Heart right ventricle (tissue), 16 donors: ENCODE measurements at regions not wholly inside any gene's neighbourhood (a gene's known extent, or its start where the extent isn't known, plus 50 kb on each side); places are given as distances from the start of the nearest gene placed in this dataset.

ENCODE experiments used
- ATAC-seq, 8 donors: fragments of 200-7000 bp; cut with Tn5 transposase; one replicate each; pipeline ENCODE4 v1.9.1; 2020; ENCODE audit warnings: mild to moderate bottlenecking in 8 of 8, moderate library complexity in 8 of 8, moderate number of reproducible peaks in 1 of 8
- DNase-seq, 2 donors: peaks; one replicate each; pipeline ENCODE4 v3.0.0-alpha.2; 2020
- H3K27ac ChIP-seq, 10 donors: fragments of 200-600 bp; sonication (generic) in 2 of 10; one replicate each; pipeline versions ENCODE4 v1.5.0 to v1.8.0; 2020 to 2022; ENCODE audit warnings: mild to moderate bottlenecking in 3 of 10
- H3K27me3 ChIP-seq, 7 donors: fragments of 200-600 bp; one replicate each; pipeline ENCODE4 v1.8.0; 2021 to 2022; ENCODE audit warnings: mild to moderate bottlenecking in 2 of 7
- H3K36me3 ChIP-seq, 9 donors: fragments of 200-600 bp; sonication (generic) in 1 of 9; one replicate each; pipeline versions ENCODE4 v1.5.0 to v1.8.0; 2020 to 2022; ENCODE audit warnings: mild to moderate bottlenecking in 2 of 9
- H3K4me1 ChIP-seq, 9 donors: fragments of 200-600 bp; sonication (generic) in 1 of 9; one replicate each; pipeline versions ENCODE4 v1.5.0 to v1.8.0; 2020 to 2022; ENCODE audit warnings: mild to moderate bottlenecking in 4 of 9
- H3K4me3 ChIP-seq, 10 donors: fragments of 200-600 bp; sonication (generic) in 2 of 10; one replicate each; pipeline versions ENCODE4 v1.5.0 to v1.8.0; 2020 to 2022; ENCODE audit warnings: mild to moderate bottlenecking in 7 of 10, moderate library complexity in 2 of 10
- H3K9me3 ChIP-seq, 11 donors: fragments of 200-600 bp in 10 of 11; sonication (generic) in 2 of 11; one replicate each; pipeline versions ENCODE4 v1.5.0 to v1.8.0; 2013 to 2022; ENCODE audit warnings: mild to moderate bottlenecking in 2 of 11, control low read depth in 1 of 11, moderate library complexity in 1 of 11
- CTCF ChIP-seq, 9 donors: fragments of 200-600 bp; sonication (generic) in 2 of 9; IDR thresholded peaks; one replicate each; pipeline versions ENCODE4 v1.5.0 to v1.8.0; 2021 to 2022; ENCODE audit warnings: antibody characterized with exemption in 9 of 9, mild to moderate bottlenecking in 5 of 9, moderate library complexity in 1 of 9
- WGBS, 2 donors: extraction: QIAGEN DNeasy Blood & Tissue Kit; methylation state at CpG; one replicate each; pipeline ENCODE4 v1.1.7; 2013; ENCODE audit warnings: inconsistent platforms in 1 of 2; 5-methylcytosine and 5-hydroxymethylcytosine counted together
- intact Hi-C, 10 donors: fragments of 100-400 bp; cut with DNase I; formaldehyde crosslinking; loops; one replicate each; pipeline versions ENCODE4 v1.11.1 to v1.14.2; 2022
- donor health status: Arrhythmogenic right ventricular cardiomyopathy.
- donor health status: ischemic (EF 13 %, LVEDD 7.1; RV severe dilation, severe dysfunction).
- donor health status: healthy with polysubstance abuse.
- donor health status: DM: no; HTN: yes; CAD: no.
- donor health status: DM: no; HTN: no; CAD: no.
- donor health status: ischemic (EF 25% LVEDD 6.9; RV normal size, moderate dysfunction).
- donor health status: ischemic (EF 25% LVEDD 5.7; RV mildly dilated, moderate dysfunction).
- donor health status: healthy.
- donor health status: DM: yes; HTN: yes; CAD: no.
- donor health status: Ischemic cardiomyopathy.
- donor health status: ischemic (EF 35%, LVEDD 5.7; RV mildly dilated, moderate dysfunction).
- donor health status: nonischemic (EF 11% LVEDD 7.7; RV severe dilation, severe dysfunction).
- donor health status: DM: yes; HTN: yes; CAD: no.
- donor health status: PGD.
- donor health status: ischemic (EF 29% LVEDD 5.4; RV normal size, mild dysfunction).
- donor health status: nonischemic (EF 23%, LVEDD 6.1; RV moderate dilation, normal function).

DNA sequence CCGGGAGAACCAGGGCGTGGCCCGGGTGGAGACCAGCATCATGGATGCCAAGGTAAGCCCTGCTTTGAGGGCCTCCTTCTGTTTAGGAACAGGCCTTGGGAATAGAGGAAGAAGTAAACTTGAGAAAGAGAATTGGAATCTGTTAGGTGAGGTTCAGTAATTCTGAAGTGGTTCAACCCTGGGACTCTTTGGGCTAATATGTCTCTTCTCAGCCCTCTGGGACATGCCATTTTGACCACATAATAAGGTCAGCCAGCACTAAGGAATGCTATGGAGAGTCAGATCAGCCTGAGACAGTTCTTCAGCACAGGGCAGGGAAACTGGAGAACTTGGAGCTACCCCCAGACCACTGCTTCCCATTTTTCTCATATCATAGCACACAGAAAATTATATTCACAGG, 63.3 kb upstream of the PRPS1 start:
- Histone ChIP-seq H3K36me3 (no peaks in the 10 kb centered on the region), H3K27ac (no peak overlapping the region), H3K4me3 (no peak overlapping the region), H3K27me3 (peaks cover 0 to 53% (median 0%) of the 10 kb centered on the region in 7 donors), H3K4me1 (no peaks in the 10 kb centered on the region), H3K9me3 (no peaks in the 10 kb centered on the region)
- intact Hi-C loops, result no loop called here
- ATAC-seq, result no peak
- TF ChIP-seq CTCF (IDR thresholded peaks at IDR 0.05), result no peak
- WGBS, 2 donors, result 95 to 100% methylated on average over 3 of the region's 3 CpGs
- DNase-seq, result no peak

DNA sequence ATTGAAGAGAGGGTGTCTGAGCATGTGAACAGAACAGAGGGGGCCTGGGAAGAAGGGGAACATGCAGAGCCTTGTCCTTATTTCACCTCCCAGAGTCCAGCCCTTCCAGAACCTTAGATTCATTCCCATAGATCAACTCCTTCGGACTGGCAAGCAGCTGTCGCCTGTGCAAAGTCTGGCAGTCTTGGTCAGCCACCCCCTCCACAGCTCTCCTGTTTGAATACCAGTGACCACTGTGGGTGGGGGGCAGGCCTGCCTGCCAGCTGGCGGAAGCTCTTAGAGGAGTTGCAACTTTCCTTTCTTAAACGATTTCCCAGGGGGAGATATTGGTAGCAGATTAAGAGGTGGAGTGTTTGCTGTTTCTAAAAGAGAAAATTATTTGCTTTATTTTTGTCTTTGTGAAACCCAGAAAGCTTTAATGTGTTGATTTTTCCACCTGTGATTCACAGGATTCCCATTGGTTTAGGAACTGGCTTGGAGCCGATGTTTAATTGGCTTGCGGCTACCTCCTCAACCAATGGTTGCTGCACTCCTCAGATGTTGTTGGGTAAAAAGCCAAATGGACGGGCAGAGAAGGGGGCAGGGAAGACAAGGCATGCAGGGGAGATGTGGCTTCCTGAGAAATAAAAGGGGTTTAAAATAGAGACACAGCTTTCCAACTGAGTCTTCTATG, 62.2 kb upstream of the PRPS1 start:
- Histone ChIP-seq H3K4me3 (no peak overlapping the region), H3K4me1 (no peaks in the 10 kb centered on the region), H3K27ac (no peak overlapping the region), H3K27me3 (peaks cover 0 to 54% (median 0%) of the 10 kb centered on the region in 7 donors), H3K9me3 (no peaks in the 10 kb centered on the region), H3K36me3 (no peaks in the 10 kb centered on the region)
- TF ChIP-seq CTCF (IDR thresholded peaks at IDR 0.05), result no peak
- DNase-seq (no peak), ATAC-seq (no peak)
- WGBS, 2 donors, result 39 to 46% methylated on average over 7 of the region's 7 CpGs
- intact Hi-C loops, result no loop called here

- intact Hi-C loops, result no loop called here
- 86 to 89% methylated on average over 2 of the region's 2 CpGs for WGBS, 2 donors
- H3K27ac ChIP-seq, result no peak overlapping the region
- H3K4me3 ChIP-seq, result no peak overlapping the region
- H3K27me3 ChIP-seq, result peaks cover 0 to 61% (median 0%) of the 10 kb centered on the region in 7 donors
- H3K9me3 ChIP-seq, result no peaks in the 10 kb centered on the region
- H3K4me1 ChIP-seq, result no peaks in the 10 kb centered on the region
- no peaks in the 10 kb centered on the region for H3K36me3 ChIP-seq
- TF ChIP-seq CTCF (IDR thresholded peaks at IDR 0.05), result no peak
- ATAC-seq, result no peak
- no peak for DNase-seq
These were observed 61.6 kb upstream of the PRPS1 start for GRCh38 chrX:107566604-107567262.

DNA sequence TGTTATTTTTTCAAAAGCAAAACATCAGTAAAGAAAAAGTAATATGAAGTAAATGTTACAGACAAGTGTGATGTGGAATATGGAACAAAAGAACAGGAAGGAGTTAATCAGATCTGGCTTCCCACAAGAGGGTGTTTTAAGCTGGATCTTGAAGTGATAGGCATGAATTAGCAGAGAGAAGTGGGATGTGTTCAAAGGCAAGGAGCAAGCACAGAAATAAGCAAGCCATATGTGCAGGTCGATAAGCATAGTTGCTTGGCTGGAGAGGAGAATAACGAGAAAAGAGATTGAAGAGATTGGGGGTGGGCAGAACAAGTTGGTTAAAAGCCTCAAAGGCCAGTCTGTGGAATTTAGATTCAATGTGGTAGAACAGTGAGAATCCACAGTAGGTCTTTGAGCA, 60.9 kb upstream of the PRPS1 start:
- Histone ChIP-seq H3K4me3 (no peak overlapping the region), H3K27ac (no peak overlapping the region), H3K4me1 (no peaks in the 10 kb centered on the region), H3K36me3 (no peaks in the 10 kb centered on the region), H3K27me3 (peaks cover 0 to 66% (median 0%) of the 10 kb centered on the region in 7 donors), H3K9me3 (no peaks in the 10 kb centered on the region)
- intact Hi-C loops, result no loop called here
- ATAC-seq (no peak), DNase-seq (no peak)
- TF ChIP-seq CTCF (IDR thresholded peaks at IDR 0.05), result no peak
- 35 to 53% methylated on average over 2 of the region's 2 CpGs for WGBS, 2 donors
